ENCODE measurements at regions not wholly inside any gene's neighbourhood (a gene's known extent, or its start where the extent isn't known, plus 50 kb on each side); places are given as distances from the start of the nearest gene placed in this dataset.

- DNase-seq = no peak
Measured at GRCh38 chr7:46565253-46566096, 644.4 kb upstream of the IGFBP3 start.

DNA sequence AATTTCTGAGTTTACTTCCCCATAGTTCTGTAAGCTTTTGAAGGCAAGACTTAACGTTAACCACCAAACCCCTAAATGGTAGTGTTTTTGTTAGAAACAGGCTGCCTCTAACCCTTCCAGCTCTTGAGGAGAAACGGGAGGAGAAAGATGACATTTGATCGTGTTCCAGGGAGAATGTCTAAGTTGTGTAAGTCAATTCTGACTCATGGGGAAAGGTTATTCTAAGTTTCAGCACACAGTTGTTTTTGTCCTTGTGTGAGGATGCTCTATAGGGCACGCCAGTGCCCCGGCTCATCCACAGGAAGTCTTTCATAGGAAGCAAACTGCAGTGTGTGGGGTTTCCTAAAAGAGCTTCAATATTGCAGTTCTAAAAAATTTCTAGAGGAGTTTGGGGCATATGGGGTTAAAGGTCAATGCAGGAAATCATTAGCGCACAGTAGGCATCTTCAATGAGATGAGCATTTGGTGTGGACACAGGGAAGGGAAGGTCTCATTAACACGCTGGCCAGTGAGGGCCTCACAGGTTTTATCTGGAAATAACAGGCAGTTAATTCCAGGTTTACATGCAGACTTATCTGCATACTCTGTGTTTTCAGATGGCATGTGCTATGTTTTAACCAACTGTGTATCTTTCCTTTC lies 638.2 kb upstream of the IGFBP3 start:
- DNase-seq = no peak

- no peak for DNase-seq
Measured at GRCh38 chr7:46558482-46559193, 637.6 kb upstream of the IGFBP3 start.

- DNase-seq = no peak
Measured at GRCh38 chr7:46557781-46558180, 636.7 kb upstream of the IGFBP3 start.

GRCh38 chr7:46557295-46557711 lies 636.2 kb upstream of the IGFBP3 start:
- DNase-seq = no peak

DNA sequence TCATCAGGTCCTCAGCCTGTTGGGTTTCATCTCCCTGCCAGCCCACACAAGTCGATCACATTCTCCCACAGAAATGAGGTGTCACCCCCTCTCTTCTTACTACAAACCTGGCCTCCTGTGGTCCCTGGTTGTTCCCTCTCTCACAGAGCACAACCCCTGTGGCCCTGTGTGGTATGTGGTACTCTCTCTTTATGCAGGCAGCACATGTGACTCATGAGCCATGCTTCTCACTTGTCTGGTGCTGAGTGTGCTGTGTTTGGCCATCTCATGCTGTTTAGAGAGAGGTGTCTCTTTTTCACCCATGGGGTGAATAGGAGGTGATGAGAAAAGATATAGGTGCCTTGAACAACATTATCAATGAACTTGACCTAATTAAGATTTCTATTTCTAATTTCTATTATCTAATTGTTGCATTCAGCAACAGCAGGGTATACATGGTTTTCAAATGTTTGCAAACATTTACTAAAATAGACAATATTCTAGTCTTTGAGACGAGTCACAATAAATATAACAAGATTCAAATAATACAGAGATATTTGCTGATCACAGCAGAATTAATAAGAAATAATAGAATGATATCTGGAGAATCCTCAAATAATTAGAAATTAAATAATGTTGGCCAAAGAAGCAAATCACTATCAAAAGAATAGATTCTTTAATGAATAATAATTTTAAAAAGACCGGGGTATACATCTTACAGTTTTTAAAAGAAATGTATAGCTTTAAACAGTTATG lies 633.8 kb upstream of the IGFBP3 start:
- no peak for DNase-seq

DNA sequence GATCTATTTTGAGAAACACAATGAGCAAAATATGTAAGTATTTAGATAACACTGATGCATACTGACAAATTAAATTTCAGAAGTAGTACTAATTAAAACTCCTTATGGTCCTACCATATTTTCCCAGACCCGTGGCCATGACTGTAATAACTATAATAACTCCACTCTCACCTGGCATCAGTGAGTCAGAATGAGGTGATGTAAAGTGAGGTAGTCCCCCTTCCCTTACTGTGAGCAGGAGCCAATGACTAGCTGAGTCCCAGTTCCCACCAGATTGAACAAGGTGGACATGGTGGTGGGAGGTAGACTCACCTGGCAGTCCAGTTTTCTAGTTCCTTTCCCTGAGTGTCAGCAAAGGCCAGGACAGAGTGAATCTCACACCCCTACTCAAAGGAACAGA lies 630.5 kb upstream of the IGFBP3 start:
- no peak for DNase-seq

DNA sequence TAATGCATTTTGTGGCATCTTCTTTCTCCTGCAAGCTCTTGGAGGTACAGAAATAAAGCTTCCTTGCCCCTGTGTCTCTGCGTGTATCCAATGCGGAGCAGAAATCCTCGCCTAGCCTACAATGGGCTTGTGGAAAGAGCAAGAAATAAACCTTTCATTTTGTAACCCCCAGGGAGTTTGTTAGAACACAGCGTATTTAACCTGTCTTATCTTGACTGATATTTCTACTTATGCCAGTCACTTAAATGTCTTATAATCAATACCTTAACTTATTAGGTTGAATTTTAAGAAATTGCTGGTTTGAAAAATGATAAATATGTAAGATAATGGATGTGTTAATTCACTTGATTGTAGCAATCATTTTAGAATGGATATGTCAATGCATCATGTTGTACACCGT lies 629.8 kb upstream of the IGFBP3 start:
- DNase-seq = no peak

GRCh38 chr7:46549892-46550639 lies 629.0 kb upstream of the IGFBP3 start:
- DNase-seq = no peak

DNA sequence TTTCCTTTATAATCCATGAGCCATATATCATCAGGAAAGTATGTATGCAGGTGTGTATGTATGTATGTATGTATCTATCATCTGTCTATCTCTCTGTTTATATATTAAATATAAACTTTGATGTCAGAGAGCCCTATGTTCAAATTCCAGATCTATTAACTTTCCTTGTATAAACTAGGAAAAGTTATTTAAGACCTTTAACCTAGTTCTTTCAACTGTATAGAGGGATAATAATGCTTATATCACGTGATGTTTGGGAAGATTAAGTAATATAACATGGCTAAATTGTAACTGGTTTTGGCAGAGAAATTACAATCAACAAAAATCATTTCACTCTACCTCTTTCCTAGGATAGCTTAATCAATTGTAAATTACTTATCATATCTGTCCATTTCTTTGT lies 628.3 kb upstream of the IGFBP3 start:
- DNase-seq = no peak

DNA sequence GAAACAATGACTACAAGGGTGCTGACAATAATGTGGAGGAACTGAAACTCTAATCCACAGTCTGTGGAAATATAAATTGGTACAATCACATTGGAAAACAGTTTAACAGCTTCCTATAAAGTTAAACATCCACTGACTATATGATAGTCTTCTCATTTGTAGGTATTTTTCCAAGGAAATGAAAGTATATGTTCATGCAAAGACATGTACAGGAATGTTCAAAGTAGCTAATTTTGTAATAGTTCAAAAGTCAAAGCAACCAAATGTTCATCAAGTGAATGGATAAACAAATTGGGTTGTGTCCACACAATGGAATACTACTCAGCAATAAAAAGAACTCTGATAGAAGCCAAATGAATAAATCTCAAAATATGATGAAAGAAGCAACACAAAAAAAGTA lies 626.0 kb upstream of the IGFBP3 start:
- no peak for DNase-seq

- DNase-seq = no peak
Measured at GRCh38 chr7:46545790-46546189, 624.7 kb upstream of the IGFBP3 start.

DNA sequence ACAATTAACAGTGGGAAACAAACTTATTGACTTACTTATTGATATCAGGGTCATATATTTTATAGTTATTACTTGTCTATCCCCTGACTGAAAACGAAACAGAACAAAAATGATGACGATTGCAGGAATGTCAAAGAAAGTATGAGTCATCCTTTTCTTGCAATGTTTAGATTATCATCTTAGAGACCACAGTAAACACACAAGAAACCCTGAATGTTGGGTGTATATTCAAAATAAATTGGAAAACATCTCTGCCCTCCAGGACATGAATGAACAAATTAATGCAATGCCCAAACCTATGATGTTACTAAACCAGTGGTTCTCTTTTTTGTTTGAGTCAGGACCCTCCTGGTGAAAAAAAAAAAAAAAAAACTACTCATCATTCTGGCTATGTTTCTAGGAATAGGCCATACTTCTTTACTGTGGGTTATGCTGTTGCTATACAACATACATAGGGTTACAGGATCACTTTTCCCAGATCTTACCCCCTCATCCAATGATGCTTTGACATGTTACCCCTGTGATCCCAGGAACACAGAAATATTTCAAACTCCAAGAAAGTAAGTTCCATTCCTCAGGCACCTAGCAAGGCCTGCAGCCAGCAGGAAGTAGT lies 623.4 kb upstream of the IGFBP3 start:
- DNase-seq = no peak

GRCh38 chr7:46542076-46542475 lies 621.0 kb upstream of the IGFBP3 start:
- no peak for DNase-seq

DNA sequence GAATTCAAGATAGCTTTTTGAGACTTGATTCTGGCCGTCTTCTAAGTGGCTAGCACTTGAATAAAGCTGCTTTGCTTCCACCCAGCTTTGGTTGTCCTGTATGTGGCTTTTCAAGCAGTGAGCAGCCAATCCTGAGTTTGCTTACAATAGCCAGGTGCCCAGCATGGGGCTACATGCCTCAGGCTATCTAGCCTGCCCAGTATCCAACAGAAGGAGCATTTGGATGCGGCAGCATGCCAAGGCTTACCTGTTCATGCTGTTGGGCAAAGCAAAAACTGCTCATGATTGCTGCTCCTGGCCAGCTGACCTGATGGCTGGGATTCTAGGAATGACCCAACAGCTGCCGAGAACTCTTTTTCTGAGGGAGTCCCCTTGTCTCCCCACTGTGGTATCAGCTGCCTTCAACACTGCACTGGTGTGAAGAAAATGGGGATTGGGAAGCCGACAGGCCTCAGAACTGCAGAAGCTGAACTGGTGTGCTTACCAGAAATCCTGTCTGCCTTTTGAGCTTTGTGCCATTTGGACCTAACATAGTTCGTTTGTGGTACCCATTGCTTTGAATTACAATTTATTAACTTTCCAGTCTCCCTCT lies 618.9 kb upstream of the IGFBP3 start:
- DNase-seq = no peak

DNA sequence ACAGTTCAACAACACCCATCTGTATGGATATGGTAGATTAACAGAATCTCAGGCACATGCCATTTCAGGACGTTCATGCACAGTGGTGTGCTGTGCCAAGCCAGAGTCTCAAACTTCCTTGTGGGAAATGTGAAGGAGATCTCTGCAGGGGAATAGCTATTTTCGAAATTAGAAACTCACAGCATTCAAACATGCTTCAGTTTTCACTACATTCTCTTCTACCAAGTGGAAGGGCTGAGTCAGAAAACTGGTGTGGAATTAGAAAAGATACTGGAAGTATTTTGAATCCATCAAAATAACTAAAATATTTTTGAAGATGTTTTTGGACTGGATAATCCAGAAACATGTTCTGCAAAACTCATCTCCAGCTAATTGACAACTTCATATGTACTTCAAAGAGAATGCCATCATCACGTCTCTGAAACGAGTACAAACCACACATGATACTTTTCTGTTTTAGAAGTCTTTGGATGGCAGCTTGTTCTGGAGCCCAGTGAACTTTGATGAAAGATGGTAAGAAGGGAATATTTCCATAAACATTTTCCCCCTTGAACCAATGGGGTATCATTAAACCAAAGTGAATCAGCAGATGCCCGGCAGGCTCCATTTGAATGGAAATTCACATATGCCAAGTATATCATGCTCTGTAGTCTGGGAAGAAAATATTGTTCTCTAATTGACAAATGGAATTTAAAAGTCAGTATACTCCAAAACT lies 616.3 kb upstream of the IGFBP3 start:
- no peak for DNase-seq

DNA sequence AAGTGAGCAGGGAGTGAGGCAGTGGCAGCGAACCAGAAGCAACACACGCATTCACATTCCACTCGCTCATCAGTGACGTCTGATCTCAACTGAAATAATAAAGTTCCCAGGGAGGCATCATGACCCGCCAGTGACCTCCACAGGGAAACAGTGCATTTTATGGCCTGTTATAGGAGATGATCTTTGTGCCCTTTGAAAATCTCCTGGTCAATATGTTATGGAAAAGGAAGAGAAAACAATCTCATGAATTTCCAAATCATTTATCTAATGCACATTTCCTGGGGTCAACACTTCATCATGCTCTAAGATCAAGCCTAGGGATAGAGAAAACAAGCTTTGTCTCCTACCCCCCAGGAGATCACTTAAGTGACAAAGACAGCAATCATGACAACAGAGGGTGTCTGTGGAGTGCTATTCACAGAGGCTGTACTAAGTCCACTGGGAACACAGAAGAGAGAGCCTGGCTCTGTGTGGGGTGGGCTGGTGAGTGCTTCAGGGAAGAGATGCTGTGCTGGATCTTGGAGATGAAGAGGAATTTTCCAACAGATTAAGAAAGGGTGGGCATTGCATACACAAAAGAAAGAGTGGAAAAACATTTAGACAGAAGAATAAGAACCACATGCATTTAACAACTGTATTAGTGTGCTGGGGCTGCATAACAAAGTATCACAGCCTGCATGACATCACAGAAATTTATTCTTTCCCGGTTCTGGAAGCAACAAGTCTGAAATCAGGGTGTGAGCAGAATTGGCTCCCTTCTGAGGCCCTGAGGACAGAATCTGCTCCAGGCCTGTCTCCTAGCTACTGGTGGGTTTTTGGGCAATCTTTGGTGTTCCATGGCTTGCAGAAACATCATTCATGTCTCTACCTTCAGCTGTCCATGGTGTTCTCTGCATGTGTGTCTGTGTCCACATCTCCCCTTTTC lies 613.9 kb upstream of the IGFBP3 start:
- DNase-seq = no peak

DNA sequence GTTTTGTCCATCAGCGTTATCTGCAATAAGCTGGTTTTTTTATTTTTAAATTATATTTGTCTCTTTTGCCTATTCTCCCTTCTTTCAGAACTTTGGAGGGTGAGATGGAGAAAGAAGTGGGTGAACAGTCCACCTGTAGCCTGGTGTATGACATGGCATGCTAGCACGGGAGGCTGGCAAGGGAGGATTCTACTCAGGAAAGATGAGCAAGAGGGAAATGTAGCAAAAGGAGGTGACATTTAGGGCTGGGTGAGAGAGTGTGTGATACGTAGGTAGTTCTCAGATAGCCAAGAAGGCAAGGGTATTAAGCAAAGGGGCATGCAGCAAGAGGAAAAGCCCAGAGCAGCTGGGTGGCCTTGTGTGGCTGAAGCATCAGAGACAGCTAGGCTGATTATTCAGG lies 612.9 kb upstream of the IGFBP3 start:
- DNase-seq = no peak

DNA sequence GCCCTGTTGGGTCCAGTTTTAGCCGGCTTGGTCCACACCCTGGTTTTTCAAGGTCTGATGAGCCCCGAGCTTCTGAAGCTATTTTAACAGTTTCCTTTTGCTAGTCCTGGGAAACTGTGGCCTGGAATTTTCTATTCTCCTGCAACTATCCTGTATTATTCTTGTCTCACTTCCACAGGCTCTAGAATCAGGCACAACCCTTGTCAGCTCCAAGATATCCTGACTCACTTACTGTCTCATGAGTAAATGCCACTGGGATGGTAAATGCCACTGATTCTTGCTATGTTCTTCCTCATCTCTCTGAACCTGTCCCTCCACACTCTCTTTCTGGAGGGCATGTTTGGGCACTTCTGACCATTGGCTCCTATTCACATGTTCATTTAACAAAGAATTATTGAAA lies 611.5 kb upstream of the IGFBP3 start:
- DNase-seq = no peak

Measured in activated T-cell treated with anti-CD3 and anti-CD28 coated beads, Interleukin-2, amount 50 U/mL, for 48 hours (primary cell).